ENCODE measurements at regions not wholly inside any gene's neighbourhood (a gene's known extent, or its start where the extent isn't known, plus 50 kb on each side); places are given as distances from the start of the nearest gene placed in this dataset.
"Not testable (repeated sequence)": the region's sequence is repeated elsewhere in the genome, so short reads cannot be mapped to it uniquely, and the experiment has no call there.

- ATAC-seq (replicated peaks); DNase-seq; H3K4me3 Mint-ChIP-seq; H3K36me3 Mint-ChIP-seq; H3K4me1 Mint-ChIP-seq; H3K27me3 Mint-ChIP-seq; H3K27ac Mint-ChIP-seq; H3K9me3 Mint-ChIP-seq: not testable (repeated sequence)
Observed at GRCh38 chr9:38967866-38968265, 247.9 kb upstream of the FAM240B start.

- not testable (repeated sequence) for H3K27me3 Mint-ChIP-seq; H3K9me3 Mint-ChIP-seq; H3K4me3 Mint-ChIP-seq; H3K4me1 Mint-ChIP-seq; H3K36me3 Mint-ChIP-seq; DNase-seq; H3K27ac Mint-ChIP-seq; ATAC-seq (replicated peaks)
Observed at GRCh38 chr9:38967285-38967684, 247.4 kb upstream of the FAM240B start.

- not testable (repeated sequence) for H3K4me1 Mint-ChIP-seq; H3K9me3 Mint-ChIP-seq; ATAC-seq (replicated peaks); H3K27ac Mint-ChIP-seq; H3K36me3 Mint-ChIP-seq; H3K4me3 Mint-ChIP-seq; DNase-seq; H3K27me3 Mint-ChIP-seq
Observed at GRCh38 chr9:38959812-38960211, 239.9 kb upstream of the FAM240B start.

GRCh38 chr9:38955837-38956236 is 235.9 kb upstream of the FAM240B start:
- DNase-seq; H3K4me1 Mint-ChIP-seq; ATAC-seq (replicated peaks); H3K4me3 Mint-ChIP-seq; H3K27me3 Mint-ChIP-seq; H3K27ac Mint-ChIP-seq; H3K36me3 Mint-ChIP-seq; H3K9me3 Mint-ChIP-seq: not testable (repeated sequence)

GRCh38 chr9:38952715-38953341 is 232.9 kb upstream of the FAM240B start:
- not testable (repeated sequence) for ATAC-seq (replicated peaks); H3K4me1 Mint-ChIP-seq; H3K9me3 Mint-ChIP-seq; H3K4me3 Mint-ChIP-seq; H3K27ac Mint-ChIP-seq; DNase-seq; H3K27me3 Mint-ChIP-seq; H3K36me3 Mint-ChIP-seq

- not testable (repeated sequence) for H3K4me3 Mint-ChIP-seq; H3K9me3 Mint-ChIP-seq; H3K4me1 Mint-ChIP-seq; DNase-seq; H3K36me3 Mint-ChIP-seq; ATAC-seq (replicated peaks); H3K27ac Mint-ChIP-seq; H3K27me3 Mint-ChIP-seq
Observed at GRCh38 chr9:38945929-38946570, 226.1 kb upstream of the FAM240B start.

GRCh38 chr9:38944881-38945449 is 225.0 kb upstream of the FAM240B start:
- not testable (repeated sequence) for H3K27me3 Mint-ChIP-seq; H3K4me3 Mint-ChIP-seq; H3K4me1 Mint-ChIP-seq; H3K9me3 Mint-ChIP-seq; H3K36me3 Mint-ChIP-seq; DNase-seq; H3K27ac Mint-ChIP-seq; ATAC-seq (replicated peaks)

DNA sequence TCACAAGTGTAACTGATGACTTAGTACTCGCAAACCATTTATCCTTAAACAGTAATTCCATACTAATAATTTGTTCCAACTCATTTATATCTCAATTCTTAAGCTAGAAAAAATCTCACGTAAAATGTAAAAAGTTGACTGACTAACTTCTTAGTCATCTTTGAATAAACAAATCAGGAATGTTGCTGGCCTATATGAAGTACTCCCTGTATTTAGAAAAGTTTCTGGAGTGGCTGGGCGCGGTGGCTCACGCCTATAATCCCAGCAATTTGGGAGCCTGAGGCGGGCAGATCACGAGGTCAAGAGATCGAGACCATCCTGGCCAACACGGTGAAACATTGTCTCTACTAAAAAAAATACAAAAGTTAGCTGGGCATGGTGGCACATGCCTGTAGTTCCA is 220.6 kb upstream of the FAM240B start:
- H3K36me3 Mint-ChIP-seq; ATAC-seq (replicated peaks); H3K4me1 Mint-ChIP-seq; DNase-seq; H3K4me3 Mint-ChIP-seq; H3K27me3 Mint-ChIP-seq; H3K27ac Mint-ChIP-seq; H3K9me3 Mint-ChIP-seq: not testable (repeated sequence)

DNA sequence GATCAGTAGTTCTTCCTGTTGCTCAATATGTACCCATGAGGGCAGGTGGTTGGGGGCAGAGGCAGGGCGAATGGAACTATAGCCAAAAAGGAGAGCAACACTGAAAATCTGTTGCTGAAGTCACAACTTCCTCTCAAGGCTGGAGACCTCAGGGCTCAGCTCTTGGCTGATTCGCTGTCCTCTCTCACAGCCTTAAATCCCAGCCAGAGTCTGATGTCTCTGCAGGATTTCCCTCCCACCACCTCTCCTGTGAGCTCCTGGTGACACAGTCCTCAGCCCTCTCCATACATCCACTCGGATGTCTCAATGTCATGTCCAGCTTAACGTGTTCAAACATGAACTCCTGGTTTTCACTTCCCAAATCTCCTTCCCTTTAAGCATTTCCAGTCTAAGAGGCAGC is 218.7 kb upstream of the FAM240B start:
- not testable (repeated sequence) for H3K36me3 Mint-ChIP-seq; DNase-seq; ATAC-seq (replicated peaks); H3K27me3 Mint-ChIP-seq; H3K4me3 Mint-ChIP-seq; H3K9me3 Mint-ChIP-seq; H3K4me1 Mint-ChIP-seq; H3K27ac Mint-ChIP-seq

- not testable (repeated sequence) for H3K36me3 Mint-ChIP-seq; H3K27ac Mint-ChIP-seq; H3K27me3 Mint-ChIP-seq; ATAC-seq (replicated peaks); DNase-seq; H3K4me1 Mint-ChIP-seq; H3K9me3 Mint-ChIP-seq; H3K4me3 Mint-ChIP-seq
Observed at GRCh38 chr9:38927970-38928369, 208.0 kb upstream of the FAM240B start.

GRCh38 chr9:38926565-38926964 is 206.6 kb upstream of the FAM240B start:
- H3K27ac Mint-ChIP-seq; H3K9me3 Mint-ChIP-seq; DNase-seq; H3K27me3 Mint-ChIP-seq; H3K36me3 Mint-ChIP-seq; H3K4me1 Mint-ChIP-seq; ATAC-seq (replicated peaks); H3K4me3 Mint-ChIP-seq: not testable (repeated sequence)

- H3K27ac Mint-ChIP-seq; H3K36me3 Mint-ChIP-seq; H3K27me3 Mint-ChIP-seq; H3K4me1 Mint-ChIP-seq; H3K4me3 Mint-ChIP-seq; H3K9me3 Mint-ChIP-seq; ATAC-seq (replicated peaks); DNase-seq: not testable (repeated sequence)
Observed at GRCh38 chr9:38921253-38921652, 201.3 kb upstream of the FAM240B start.

DNA sequence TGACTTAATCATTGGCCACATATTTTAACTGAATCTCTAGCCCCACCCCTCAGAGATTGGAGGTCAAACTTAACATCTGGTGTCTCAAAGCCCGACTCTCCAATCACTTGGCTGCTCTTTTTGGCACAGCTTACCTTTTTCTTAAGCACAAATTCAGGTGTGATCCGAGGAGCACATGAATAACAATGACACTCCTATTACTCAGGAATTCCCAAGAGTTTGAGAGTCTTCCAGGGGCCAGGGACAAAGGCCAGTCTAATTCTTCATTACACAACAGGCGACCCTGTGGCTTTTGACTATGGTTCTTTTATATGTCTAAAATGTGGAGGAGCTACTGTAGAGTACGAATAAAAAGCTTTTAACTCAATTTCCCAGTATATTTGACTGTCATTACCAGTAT is 190.7 kb upstream of the FAM240B start:
- not testable (repeated sequence) for H3K4me1 Mint-ChIP-seq; DNase-seq; H3K36me3 Mint-ChIP-seq; H3K27me3 Mint-ChIP-seq; ATAC-seq (replicated peaks); H3K27ac Mint-ChIP-seq; H3K9me3 Mint-ChIP-seq; H3K4me3 Mint-ChIP-seq

DNA sequence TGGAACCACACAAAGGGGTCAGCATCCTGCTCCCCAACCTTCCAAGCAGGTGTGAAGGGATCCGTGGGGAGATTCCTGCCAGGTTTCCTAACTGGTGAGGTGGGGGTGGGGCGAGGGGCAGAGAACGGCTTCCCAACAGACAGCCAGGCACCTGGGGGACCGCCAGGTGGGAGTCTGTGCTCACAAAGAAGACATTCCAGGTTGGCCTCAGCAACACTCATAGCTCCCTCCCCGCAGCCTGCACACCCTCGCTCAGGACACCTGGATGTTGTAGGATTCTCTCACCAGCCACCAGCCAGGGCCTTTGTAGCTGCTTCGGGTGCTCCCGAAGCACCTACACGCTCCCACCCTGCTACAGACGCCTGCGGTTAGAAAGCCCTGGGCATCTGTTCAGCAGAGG is 184.8 kb upstream of the FAM240B start:
- H3K9me3 Mint-ChIP-seq; H3K4me1 Mint-ChIP-seq; ATAC-seq (replicated peaks); H3K27ac Mint-ChIP-seq; H3K36me3 Mint-ChIP-seq; H3K27me3 Mint-ChIP-seq; H3K4me3 Mint-ChIP-seq; DNase-seq: not testable (repeated sequence)

DNA sequence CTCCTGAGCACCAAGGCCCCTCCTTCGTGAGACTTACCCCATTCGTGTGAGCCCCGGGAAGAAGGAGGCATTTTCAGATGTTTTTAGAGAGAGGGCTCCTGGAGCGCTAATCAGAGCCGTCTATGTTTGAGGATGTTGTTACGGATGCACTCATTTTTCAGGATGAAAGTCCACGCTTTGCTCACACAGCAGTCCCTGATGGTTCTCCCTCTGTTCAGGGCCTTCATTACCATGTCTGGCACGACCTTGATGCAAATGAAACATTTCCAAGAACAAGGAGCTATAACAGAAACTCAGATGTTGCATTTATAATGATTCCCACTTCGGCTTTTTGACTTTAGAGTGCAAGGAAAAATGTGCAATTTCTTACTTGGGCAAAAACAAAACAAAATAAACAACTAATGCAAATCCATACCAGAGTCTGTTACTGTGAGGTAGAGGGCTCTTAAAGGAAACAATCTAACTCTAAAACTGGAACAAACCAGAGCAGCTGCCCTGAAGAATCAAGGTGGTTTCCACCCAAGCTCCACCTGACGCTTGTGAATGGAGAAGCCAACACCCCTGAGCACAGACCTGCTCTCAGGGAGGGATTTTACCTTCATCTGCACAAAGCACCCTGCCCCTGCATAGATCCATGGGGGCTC is 181.7 kb upstream of the FAM240B start:
- H3K27me3 Mint-ChIP-seq; DNase-seq; H3K4me1 Mint-ChIP-seq; H3K36me3 Mint-ChIP-seq; H3K9me3 Mint-ChIP-seq; ATAC-seq (replicated peaks); H3K27ac Mint-ChIP-seq; H3K4me3 Mint-ChIP-seq: not testable (repeated sequence)
